Endodermal cell (in vitro differentiated cells): ENCODE measurements at regions not wholly inside any gene's neighbourhood (a gene's known extent, or its start where the extent isn't known, plus 50 kb on each side); places are given as distances from the start of the nearest gene placed in this dataset.
A peak's percentile ranks its signal among the peaks of the same experiment; 100 is the strongest.

Experiments
- DNase-seq: peaks from one replicate; pipeline ENCODE4 v3.0.0-alpha.2; 2017
- H3K27ac ChIP-seq: 2 replicates; pipeline ENCODE4 v1.5.1; 2013; ENCODE audit warnings: mild to moderate bottlenecking, low read depth, low read length, moderate library complexity
- H3K27me3 ChIP-seq: 2 replicates; pipeline ENCODE4 v1.6.1; 2013; ENCODE audit warnings: mild to moderate bottlenecking, low read length, moderate library complexity; ENCODE audit not compliant: insufficient read depth, control insufficient read depth, poor library complexity, severe bottlenecking
- H3K36me3 ChIP-seq: 2 replicates; pipeline ENCODE4 v1.7.0; 2013; ENCODE audit warnings: mild to moderate bottlenecking, low read length, moderate library complexity; ENCODE audit not compliant: control insufficient read depth, insufficient read depth
- H3K4me1 ChIP-seq: one replicate; pipeline ENCODE4 v1.7.0; 2013; ENCODE audit warnings: low read length; ENCODE audit not compliant: control insufficient read depth, insufficient read depth
- H3K4me3 ChIP-seq: 2 replicates; pipeline ENCODE4 v1.5.1; 2013; ENCODE audit warnings: mild to moderate bottlenecking, low read length, moderate library complexity
- H3K9ac ChIP-seq: 2 replicates; pipeline ENCODE4 v1.6.1; 2013; ENCODE audit warnings: mild to moderate bottlenecking, low read length, moderate library complexity; ENCODE audit not compliant: poor library complexity, severe bottlenecking; ENCODE audit errors: extremely low read depth
- H3K9me3 ChIP-seq: 2 replicates; pipeline ENCODE4 v1.6.1; 2013; ENCODE audit warnings: mild to moderate bottlenecking, low read length, moderate library complexity; ENCODE audit not compliant: control insufficient read depth
- H3K27ac Mint-ChIP-seq: 2 replicates; pipeline ENCODE4 v1.8.0; 2020; ENCODE audit warnings: mixed read lengths
- H3K27me3 Mint-ChIP-seq: 2 replicates; pipeline ENCODE4 v1.8.0; 2021; ENCODE audit warnings: mild to moderate bottlenecking, mixed read lengths; ENCODE audit not compliant: insufficient read depth
- H3K36me3 Mint-ChIP-seq: 2 replicates; pipeline ENCODE4 v1.8.0; 2020; ENCODE audit warnings: low read depth, mixed read lengths
- H3K4me1 Mint-ChIP-seq: 2 replicates; pipeline ENCODE4 v1.8.0; 2020; ENCODE audit warnings: mixed read lengths
- H3K4me3 Mint-ChIP-seq: 2 replicates; pipeline ENCODE4 v1.8.0; 2020; ENCODE audit warnings: mild to moderate bottlenecking, moderate library complexity, mixed read lengths
- H3K9me3 Mint-ChIP-seq: 2 replicates; pipeline ENCODE4 v1.8.0; 2020; ENCODE audit warnings: mild to moderate bottlenecking, mixed read lengths
- CTCF ChIP-seq: fragments of 200-600 bp; sonication (generic); conservative IDR thresholded peaks from 2 replicates; pipeline ENCODE4 v1.5.0; 2021; ENCODE audit warnings: antibody characterized with exemption, mild to moderate bottlenecking
- WGBS, 2 experiments: methylation state at CpG; one replicate each; pipeline versions ENCODE4 v1.1.5 to v1.1.7; 2013; ENCODE audit warnings: missing lambda C conversion rate in 2 of 2, mixed read lengths in 1 of 2; ENCODE audit not compliant: insufficient coverage in 1 of 2, insufficient read length in 1 of 2; 5-methylcytosine and 5-hydroxymethylcytosine counted together

- no peaks in the 10 kb centered on the region for H3K27me3 Mint-ChIP-seq
- H3K27ac Mint-ChIP-seq = no peak overlapping the region
- Histone ChIP-seq H3K4me3 (no peak overlapping the region), H3K4me1 (no peaks in the 10 kb centered on the region), H3K9me3 (no peaks in the 10 kb centered on the region), H3K27ac (no peak overlapping the region), H3K36me3 (no peaks in the 10 kb centered on the region), H3K9ac (no peak overlapping the region), H3K27me3 (no peaks in the 10 kb centered on the region)
- H3K4me3 Mint-ChIP-seq = no peak overlapping the region
- 66 to 85% methylated on average over 5 to 14 of the region's 14 CpGs for WGBS, 2 experiments
- no peaks in the 10 kb centered on the region for H3K4me1 Mint-ChIP-seq
- H3K36me3 Mint-ChIP-seq = no peaks in the 10 kb centered on the region
- TF ChIP-seq CTCF = no peak
- DNase-seq = peak; percentile 70
- no peaks in the 10 kb centered on the region for H3K9me3 Mint-ChIP-seq
These were observed 273.9 kb upstream of the ADARB2 start for GRCh38 chr10:2011106-2011716.

- Mint-ChIP-seq H3K9me3 (no peaks in the 10 kb centered on the region), H3K4me3 (no peak overlapping the region), H3K27me3 (no peaks in the 10 kb centered on the region), H3K27ac (no peak overlapping the region), H3K4me1 (no peaks in the 10 kb centered on the region), H3K36me3 (no peaks in the 10 kb centered on the region)
- DNase-seq = no peak
- H3K4me1 ChIP-seq = no peaks in the 10 kb centered on the region
- 91 to 92% methylated on average over 8 of the region's 8 CpGs for WGBS, 2 experiments
- H3K27me3 ChIP-seq = no peaks in the 10 kb centered on the region
- no peak overlapping the region for H3K9ac ChIP-seq
- H3K27ac ChIP-seq = no peak overlapping the region
- no peaks in the 10 kb centered on the region for H3K9me3 ChIP-seq
- no peak overlapping the region for H3K4me3 ChIP-seq
- H3K36me3 ChIP-seq = no peaks in the 10 kb centered on the region
- TF ChIP-seq CTCF = no peak
These were observed 268.2 kb upstream of the ADARB2 start for GRCh38 chr10:2005546-2005945.

GRCh38 chr10:1992930-1993329 lies 255.6 kb upstream of the ADARB2 start:
- no peak for TF ChIP-seq CTCF
- Mint-ChIP-seq H3K27me3 (peaks cover 1% of the 10 kb centered on the region), H3K4me1 (no peaks in the 10 kb centered on the region), H3K36me3 (no peaks in the 10 kb centered on the region), H3K4me3 (no peak overlapping the region), H3K9me3 (peaks cover 2% of the 10 kb centered on the region), H3K27ac (no peak overlapping the region)
- H3K4me1 ChIP-seq = no peaks in the 10 kb centered on the region
- no peak overlapping the region for H3K27ac ChIP-seq
- no peaks in the 10 kb centered on the region for H3K27me3 ChIP-seq
- 95 to 96% methylated on average over 9 to 10 of the region's 10 CpGs for WGBS, 2 experiments
- no peak for DNase-seq
- H3K4me3 ChIP-seq = no peak overlapping the region
- no peaks in the 10 kb centered on the region for H3K36me3 ChIP-seq
- no peak overlapping the region for H3K9ac ChIP-seq
- H3K9me3 ChIP-seq = no peaks in the 10 kb centered on the region
